ENCODE measurements at regions not wholly inside any gene's neighbourhood (a gene's known extent, or its start where the extent isn't known, plus 50 kb on each side); places are given as distances from the start of the nearest gene placed in this dataset.

GRCh38 chrY:15397556-15398280, 873.4 kb downstream of the NLGN4Y start:
- FAIRE-seq (no peak), DNase-seq (ENCODE audit: low spot score in 2 of 2) (no peak)

- DNase-seq (ENCODE audit: low spot score in 2 of 2) = no peak
- FAIRE-seq = no peak
Observed at GRCh38 chrY:15402451-15402850, 878.1 kb downstream of the NLGN4Y start.

DNA sequence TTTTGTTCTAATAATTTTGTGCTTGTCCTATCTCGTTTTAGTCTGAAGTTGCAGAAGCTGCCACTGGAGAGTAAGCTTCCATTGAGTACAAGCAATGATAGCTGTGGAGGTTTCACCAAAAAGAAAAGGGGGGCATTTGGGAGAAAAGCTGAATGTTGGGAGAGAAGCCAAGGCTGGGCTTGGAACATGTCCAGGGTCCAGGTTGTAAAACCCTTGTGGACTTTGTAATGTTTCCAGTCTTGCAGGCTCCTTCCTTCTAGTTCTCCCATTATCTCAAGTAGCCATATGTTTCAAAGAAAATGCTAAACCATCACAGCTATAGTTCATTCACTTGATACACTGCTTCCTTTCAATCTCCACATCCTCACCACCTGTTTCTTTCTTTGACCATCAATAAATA, 880.2 kb downstream of the NLGN4Y start:
- DNase-seq (ENCODE audit: low spot score in 2 of 2) (no peak), FAIRE-seq (no peak)

DNA sequence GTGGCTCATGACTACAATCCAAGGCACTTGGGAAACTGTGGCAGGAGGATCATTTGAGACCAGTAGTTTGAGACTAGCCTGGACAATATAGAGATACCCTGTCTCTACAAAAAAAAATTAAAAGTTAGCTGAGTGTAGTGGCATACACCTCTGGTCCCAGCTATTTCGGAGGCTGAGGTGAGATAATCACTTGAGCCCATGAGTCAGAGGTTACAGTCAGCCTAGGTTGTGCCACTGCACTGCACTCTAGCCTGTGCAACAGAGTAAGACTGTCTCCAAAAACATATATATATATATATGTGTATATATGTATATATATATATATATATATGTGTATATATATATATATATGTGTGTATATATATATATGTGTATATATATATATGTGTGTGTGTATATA, 890.8 kb downstream of the NLGN4Y start:
- FAIRE-seq (no peak), DNase-seq (ENCODE audit: low spot score in 2 of 2) (no peak)

DNA sequence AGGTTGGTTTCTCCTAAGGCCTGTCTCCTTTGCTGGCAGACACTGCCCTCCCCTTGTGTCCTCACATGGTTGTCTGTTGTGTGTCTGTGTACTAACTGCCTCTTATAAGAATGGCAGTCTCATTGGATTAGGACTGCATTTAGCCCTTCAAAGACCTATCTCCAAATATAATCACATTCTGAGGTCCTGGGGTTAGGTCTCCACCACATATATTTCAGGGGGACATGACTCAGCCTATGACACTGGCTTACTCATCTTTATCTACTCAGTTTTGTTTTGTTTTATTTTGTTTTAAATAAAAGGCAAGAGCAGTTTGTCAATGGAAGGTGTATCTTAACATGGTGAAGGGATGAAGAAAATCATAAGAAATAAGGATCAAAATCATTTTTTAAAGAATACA, 894.3 kb downstream of the NLGN4Y start:
- DNase-seq (ENCODE audit: low spot score in 2 of 2) (no peak), FAIRE-seq (no peak)

- FAIRE-seq = no peak
- DNase-seq (ENCODE audit: low spot score in 2 of 2) = no peak
Observed at GRCh38 chrY:15424665-15425132, 900.4 kb downstream of the NLGN4Y start.

- FAIRE-seq = no peak
- DNase-seq (ENCODE audit: low spot score in 2 of 2) = no peak
Observed at GRCh38 chrY:15440021-15440695, 915.8 kb downstream of the NLGN4Y start.

DNA sequence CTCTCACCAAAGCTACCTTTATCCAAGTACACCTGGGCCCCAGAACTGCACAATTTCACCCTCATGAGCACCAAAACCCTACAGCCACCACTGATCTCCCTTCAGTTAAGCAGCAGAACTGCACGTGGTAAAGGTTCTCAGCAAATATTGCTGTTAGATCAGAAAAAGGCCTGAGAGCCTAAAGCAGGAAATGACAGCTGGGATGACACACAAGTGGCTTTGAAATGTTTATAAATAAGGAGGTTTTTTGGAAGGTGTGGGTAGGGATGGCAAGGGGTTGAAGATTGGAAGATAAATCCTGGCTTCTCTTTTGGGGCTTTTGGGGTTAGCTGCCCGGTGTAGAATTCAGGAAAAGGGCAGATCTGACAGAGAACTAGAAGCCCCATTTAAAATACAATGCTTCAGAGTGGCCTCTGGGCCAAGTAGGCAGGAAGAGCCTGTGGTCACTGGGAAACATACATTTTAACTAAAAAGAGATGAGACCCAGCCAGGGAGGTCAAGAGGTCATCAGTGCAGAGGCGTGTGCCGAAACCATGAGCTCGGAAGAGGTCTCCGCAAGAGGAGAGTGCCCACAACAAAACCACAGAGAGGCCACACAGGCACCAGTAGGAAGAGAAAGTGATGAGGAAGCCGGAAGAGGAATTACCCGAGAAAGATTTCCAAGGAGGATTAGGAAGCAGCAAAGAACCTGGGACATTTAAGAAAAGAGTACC, 916.5 kb downstream of the NLGN4Y start:
- FAIRE-seq = no peak
- no peak for DNase-seq (ENCODE audit: low spot score in 2 of 2)

- no peak for DNase-seq (ENCODE audit: low spot score in 2 of 2)
- FAIRE-seq = no peak
Observed at GRCh38 chrY:15441878-15442277, 917.5 kb downstream of the NLGN4Y start.

DNA sequence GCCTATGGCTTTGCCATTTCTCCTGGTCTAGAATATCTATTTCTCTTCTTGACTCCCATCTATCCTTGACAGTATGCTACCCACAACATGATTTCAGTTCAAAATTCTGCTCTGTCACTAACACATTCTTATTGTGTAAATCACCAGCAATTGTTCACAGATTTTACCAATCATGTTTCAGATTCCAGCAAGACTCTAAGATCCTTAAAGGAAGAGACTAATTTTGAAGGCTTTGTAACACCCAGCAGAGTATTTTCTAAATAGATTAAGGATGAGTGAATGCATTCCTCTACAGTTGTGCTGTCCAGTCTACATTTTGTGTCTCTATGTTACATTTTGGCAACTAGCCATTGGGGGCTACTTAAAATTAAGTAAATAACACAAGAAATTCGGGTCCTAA, 921.5 kb downstream of the NLGN4Y start:
- DNase-seq (ENCODE audit: low spot score in 2 of 2) (no peak), FAIRE-seq (no peak)

DNA sequence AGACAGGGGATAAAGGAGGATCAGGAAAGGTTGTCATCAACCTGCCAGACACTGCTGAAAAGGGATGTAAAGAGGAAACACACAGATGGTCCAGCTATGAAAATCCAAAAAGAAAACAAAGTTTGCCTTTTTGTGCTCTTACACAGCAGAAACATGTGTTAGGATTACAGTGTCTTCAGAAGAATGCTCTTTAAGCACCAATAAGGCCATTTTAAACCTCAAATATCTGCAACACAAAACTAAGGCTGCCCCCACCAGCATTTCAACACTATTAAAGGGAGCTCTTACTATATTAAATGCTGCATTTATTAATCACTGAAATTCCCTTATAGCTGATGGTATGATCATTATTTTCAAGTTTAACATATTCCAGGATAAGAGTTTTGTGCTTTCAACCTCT, 922.5 kb downstream of the NLGN4Y start:
- DNase-seq (ENCODE audit: low spot score in 2 of 2) (no peak), FAIRE-seq (no peak)

GRCh38 chrY:15447959-15448358, 923.6 kb downstream of the NLGN4Y start:
- no peak for DNase-seq (ENCODE audit: low spot score in 2 of 2)
- no peak for FAIRE-seq

- DNase-seq (ENCODE audit: low spot score in 2 of 2) (no peak), FAIRE-seq (no peak)
Observed at GRCh38 chrY:15455133-15455937, 931.0 kb downstream of the NLGN4Y start.

DNA sequence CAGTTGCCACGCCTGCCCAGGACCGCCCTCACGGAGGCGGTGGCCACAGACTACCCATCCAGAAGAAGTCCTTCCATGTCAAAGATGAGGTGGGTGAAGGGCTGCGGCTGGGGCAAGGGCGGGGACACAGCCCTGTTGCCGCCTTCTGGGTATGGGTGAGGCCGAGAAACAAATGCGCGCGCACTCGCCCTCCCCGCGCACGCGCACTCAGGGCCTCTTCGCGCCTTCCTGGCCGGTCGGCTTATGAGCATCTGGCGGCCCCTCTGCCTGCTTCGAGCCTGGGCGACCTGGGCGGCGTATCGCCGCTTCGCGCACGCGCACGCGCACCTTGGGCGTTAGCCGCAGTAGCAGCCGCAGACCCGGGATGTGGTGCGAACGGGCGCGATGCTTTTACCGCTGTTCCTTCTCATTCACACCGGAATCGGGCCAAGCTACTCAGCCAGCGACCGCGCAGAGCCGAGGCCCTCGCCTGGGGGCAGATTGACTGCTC, 931.7 kb downstream of the NLGN4Y start:
- DNase-seq (ENCODE audit: low spot score in 2 of 2) (peak; percentile 1 to 18), FAIRE-seq (no peak)

GRCh38 chrY:15456491-15456890, 932.2 kb downstream of the NLGN4Y start:
- no peak for FAIRE-seq
- no peak for DNase-seq (ENCODE audit: low spot score in 2 of 2)

GRCh38 chrY:15457682-15458081, 933.4 kb downstream of the NLGN4Y start:
- FAIRE-seq = no peak

GRCh38 chrY:15458426-15458825, 934.1 kb downstream of the NLGN4Y start:
- DNase-seq (ENCODE audit: low spot score in 2 of 2) (no peak), FAIRE-seq (no peak)

More at GRCh38 chrY:15457682-15458081, 933.4 kb downstream of the NLGN4Y start:
- no peak for DNase-seq (ENCODE audit: low spot score in 2 of 2)

GRCh38 chrY:15465880-15466279, 941.6 kb downstream of the NLGN4Y start:
- DNase-seq (ENCODE audit: low spot score in 2 of 2) (no peak), FAIRE-seq (no peak)

- DNase-seq (ENCODE audit: low spot score in 2 of 2) (no peak), FAIRE-seq (no peak)
Observed at GRCh38 chrY:15466891-15467290, 942.6 kb downstream of the NLGN4Y start.

DNA sequence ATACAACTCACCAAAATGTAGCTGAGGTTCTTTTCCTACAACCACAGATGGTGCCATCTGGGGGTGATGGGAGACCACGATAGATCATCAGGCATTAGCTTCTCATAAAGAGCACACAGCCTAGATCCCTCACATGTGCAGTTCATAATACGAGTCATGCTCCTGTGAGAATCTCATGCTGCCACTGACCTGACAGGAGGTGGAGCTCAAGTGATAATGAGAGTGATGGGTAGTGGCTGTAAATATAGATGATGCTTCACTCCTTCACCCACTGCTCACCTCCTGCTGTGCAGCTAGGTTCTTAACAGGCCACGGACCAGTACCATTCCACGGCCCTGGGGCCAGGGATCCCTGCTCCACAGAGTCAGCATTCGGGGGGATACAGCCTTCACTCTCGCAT, 943.8 kb downstream of the NLGN4Y start:
- DNase-seq (ENCODE audit: low spot score in 2 of 2) = no peak
- no peak for FAIRE-seq
